HepG2 (cell line): ENCODE measurements at regions not wholly inside any gene's neighbourhood (a gene's known extent, or its start where the extent isn't known, plus 50 kb on each side); places are given as distances from the start of the nearest gene placed in this dataset.

Experiments
- CBX5 ChIP-seq: sonication (generic); formaldehyde crosslinking; IDR thresholded peaks from 2 replicates; pipeline ENCODE4 v1.4.0; 2020; ENCODE audit warnings: missing genetic modification reagents, borderline replicate concordance
- ELF3 ChIP-seq: IDR thresholded peaks from 2 replicates; pipeline ENCODE4 v1.6.1; 2016; ENCODE audit warnings: missing genetic modification reagents, missing compliant biosample characterization
- EZH2 ChIP-seq: conservative IDR thresholded peaks from 2 replicates; pipeline ENCODE4 v1.6.1; 2012; ENCODE audit warnings: mild to moderate bottlenecking, low read depth, low read length, moderate library complexity
- ZNF274 ChIP-seq: sonication (generic); formaldehyde crosslinking; IDR thresholded peaks from 2 replicates; pipeline ENCODE4 v1.5.1; 2020; ENCODE audit warnings: mild to moderate bottlenecking, missing genetic modification reagents
- ZNF282 ChIP-seq: fragments of 450-650 bp; IDR thresholded peaks from 2 replicates; pipeline ENCODE4 v1.6.1; 2018; ENCODE audit not compliant: partially characterized antibody
- ZSCAN22 ChIP-seq: sonication (generic); formaldehyde crosslinking; IDR thresholded peaks from 2 replicates; pipeline ENCODE4 v1.4.0; 2020; ENCODE audit warnings: mild to moderate bottlenecking, missing genetic modification reagents
- TF ChIP-seq, protein P1 (sequence below), 2 experiments: sonication (generic) in 1 of 2; formaldehyde crosslinking in 1 of 2; IDR thresholded peaks; 2 replicates each; pipeline versions ENCODE4 v1.5.1 to v1.6.1; 2011 to 2020; ENCODE audit warnings: borderline replicate concordance in 1 of 2, low read depth in 1 of 2, low read length in 1 of 2, mild to moderate bottlenecking in 1 of 2, missing genetic modification reagents in 1 of 2, moderate library complexity in 1 of 2

DNA sequence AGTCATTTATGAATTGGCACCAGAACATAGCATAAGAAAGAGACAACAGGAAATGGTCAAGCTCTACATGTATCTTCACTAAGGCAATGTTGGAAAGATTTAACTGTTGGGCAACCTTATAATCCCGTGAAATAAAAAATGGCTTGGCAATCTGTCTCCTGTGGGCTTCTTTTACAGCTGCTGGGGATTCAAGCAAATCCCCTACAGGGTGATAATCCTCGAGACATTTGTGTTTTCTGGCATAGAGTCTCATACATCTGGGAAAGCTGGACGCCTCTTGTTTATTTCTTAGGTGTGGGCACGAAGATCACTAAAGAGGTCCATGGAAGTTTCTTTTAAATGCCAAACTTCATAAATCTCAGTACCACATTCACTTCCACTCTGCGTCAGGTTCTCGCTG, 82.2 kb upstream of the GPR141 start:
- TF ChIP-seq ZNF282: no peak
- TF ChIP-seq, protein P1, sequence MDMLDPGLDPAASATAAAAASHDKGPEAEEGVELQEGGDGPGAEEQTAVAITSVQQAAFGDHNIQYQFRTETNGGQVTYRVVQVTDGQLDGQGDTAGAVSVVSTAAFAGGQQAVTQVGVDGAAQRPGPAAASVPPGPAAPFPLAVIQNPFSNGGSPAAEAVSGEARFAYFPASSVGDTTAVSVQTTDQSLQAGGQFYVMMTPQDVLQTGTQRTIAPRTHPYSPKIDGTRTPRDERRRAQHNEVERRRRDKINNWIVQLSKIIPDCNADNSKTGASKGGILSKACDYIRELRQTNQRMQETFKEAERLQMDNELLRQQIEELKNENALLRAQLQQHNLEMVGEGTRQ (IDR thresholded peaks at IDR 0.05; ENCODE audit: low read depth, low read length): no peak
- TF ChIP-seq, protein P1 (CRISPR knock-in tag; IDR thresholded peaks at IDR 0.05; ENCODE audit: borderline replicate concordance): no peak
- TF ChIP-seq EZH2: no peak
- no peak for TF ChIP-seq CBX5
- no peak for TF ChIP-seq ZNF274 (CRISPR knock-in tag)
- no peak for TF ChIP-seq ZSCAN22 (CRISPR knock-in tag)
- TF ChIP-seq ELF3 (CRISPR knock-in tag): no peak
